Breast epithelium (tissue), 4 donors: ENCODE measurements at regions not wholly inside any gene's neighbourhood (a gene's known extent, or its start where the extent isn't known, plus 50 kb on each side); places are given as distances from the start of the nearest gene placed in this dataset.

Source experiments
- DNase-seq, 2 donors: peaks; one replicate each; pipeline ENCODE4 v3.0.0-alpha.2; 2019; ENCODE audit warnings: low spot score in 2 of 2
- H3K27ac ChIP-seq, 2 donors: fragments of 200-600 bp; sonication (generic) in 1 of 2; one replicate each; pipeline ENCODE4 v1.5.1; 2016 to 2019; ENCODE audit warnings: mild to moderate bottlenecking in 1 of 2
- H3K27me3 ChIP-seq, 2 donors: fragments of 200-600 bp; sonication (generic) in 1 of 2; one replicate each; pipeline versions ENCODE4 v1.5.1 to v1.6.0; 2017 to 2019; ENCODE audit warnings: control low read depth in 1 of 2, mild to moderate bottlenecking in 1 of 2
- H3K36me3 ChIP-seq: fragments of 200-600 bp; one replicate; pipeline ENCODE4 v1.5.1; 2019
- H3K4me1 ChIP-seq, 2 donors: fragments of 200-600 bp; sonication (generic); one replicate each; pipeline ENCODE4 v1.5.1; 2016 to 2019; ENCODE audit warnings: control low read depth in 1 of 2
- H3K4me3 ChIP-seq, 3 donors: fragments of 200-600 bp; sonication (generic); 1 replicate in 2 of 3; 2 replicates in 1 of 3; pipeline ENCODE4 v1.5.1; 2016 to 2019; ENCODE audit warnings: mild to moderate bottlenecking in 3 of 3, moderate library complexity in 2 of 3
- H3K9me3 ChIP-seq, 2 donors: fragments of 200-600 bp; sonication (generic) in 1 of 2; one replicate each; pipeline ENCODE4 v1.5.1; 2016 to 2019; ENCODE audit warnings: control low read depth in 1 of 2
- CTCF ChIP-seq, 3 donors: fragments of 450-650 bp; IDR thresholded peaks; one replicate each; pipeline ENCODE4 v1.5.1; 2016 to 2017; ENCODE audit warnings: antibody characterized with exemption in 3 of 3, mild to moderate bottlenecking in 3 of 3, moderate library complexity in 3 of 3
- POLR2A ChIP-seq: fragments of 450-650 bp; IDR thresholded peaks from one replicate; pipeline ENCODE4 v1.6.1; 2016; ENCODE audit warnings: antibody characterized with exemption, mild to moderate bottlenecking, moderate library complexity
- POLR2AphosphoS5 ChIP-seq, 3 donors: sonication (generic); formaldehyde crosslinking; IDR thresholded peaks; one replicate each; pipeline ENCODE4 v1.6.1; 2017; ENCODE audit warnings: antibody characterized with exemption in 3 of 3
- intact Hi-C: fragments of 100-400 bp; cut with DNase I; formaldehyde crosslinking; loops from one replicate; pipeline ENCODE4 v1.15.1; 2023; ENCODE audit warnings: low total_unique reads

- H3K4me3 ChIP-seq = no peak overlapping the region
Measured at GRCh38 chr6:97790926-97791590, 508.0 kb upstream of the MMS22L start.

GRCh38 chr6:97805596-97805995, 522.6 kb upstream of the MMS22L start:
- Histone ChIP-seq H3K27me3 (no peaks in the 10 kb centered on the region), H3K27ac (no peak overlapping the region), H3K4me3 (no peak overlapping the region), H3K4me1 (no peaks in the 10 kb centered on the region), H3K9me3 (no peaks in the 10 kb centered on the region), H3K36me3 (no peaks in the 10 kb centered on the region)
- intact Hi-C loops = no loop called here
- DNase-seq = no peak
- TF ChIP-seq CTCF (IDR thresholded peaks at IDR 0.05) (no peak), POLR2AphosphoS5 (IDR thresholded peaks at IDR 0.05) (no peak), POLR2A (no peak)

More at GRCh38 chr6:97790926-97791590, 508.0 kb upstream of the MMS22L start:
- Histone ChIP-seq H3K9me3 (no peaks in the 10 kb centered on the region), H3K27ac (no peak overlapping the region), H3K4me1 (no peaks in the 10 kb centered on the region), H3K27me3 (no peaks in the 10 kb centered on the region), H3K36me3 (no peaks in the 10 kb centered on the region)
- no peak for DNase-seq
- intact Hi-C loops = no loop called here
- TF ChIP-seq CTCF (IDR thresholded peaks at IDR 0.05) (no peak), POLR2A (no peak), POLR2AphosphoS5 (IDR thresholded peaks at IDR 0.05) (no peak)

- no peak for TF ChIP-seq POLR2A
- no peak for TF ChIP-seq POLR2AphosphoS5 (IDR thresholded peaks at IDR 0.05)
Measured at GRCh38 chr6:97812940-97813339, 529.9 kb upstream of the MMS22L start.

GRCh38 chr6:97813889-97814567, 531.0 kb upstream of the MMS22L start:
- no peak for DNase-seq
- TF ChIP-seq CTCF (IDR thresholded peaks at IDR 0.05) = no peak
- no peak for TF ChIP-seq POLR2A
- no peak for TF ChIP-seq POLR2AphosphoS5 (IDR thresholded peaks at IDR 0.05)
- Histone ChIP-seq H3K27me3 (no peaks in the 10 kb centered on the region), H3K36me3 (no peaks in the 10 kb centered on the region), H3K4me3 (no peak overlapping the region), H3K9me3 (no peaks in the 10 kb centered on the region), H3K27ac (no peak overlapping the region), H3K4me1 (no peaks in the 10 kb centered on the region)
- intact Hi-C loops = no loop called here

More at GRCh38 chr6:97812940-97813339, 529.9 kb upstream of the MMS22L start:
- no peaks in the 10 kb centered on the region for H3K36me3 ChIP-seq
- no peaks in the 10 kb centered on the region for H3K9me3 ChIP-seq
- no peaks in the 10 kb centered on the region for H3K4me1 ChIP-seq
- intact Hi-C loops = no loop called here
- H3K4me3 ChIP-seq = no peak overlapping the region
- DNase-seq = no peak
- no peaks in the 10 kb centered on the region for H3K27me3 ChIP-seq
- no peak overlapping the region for H3K27ac ChIP-seq

- H3K36me3 ChIP-seq = no peaks in the 10 kb centered on the region
- H3K27ac ChIP-seq = no peak overlapping the region
- no peaks in the 10 kb centered on the region for H3K4me1 ChIP-seq
- no peak overlapping the region for H3K4me3 ChIP-seq
- H3K27me3 ChIP-seq = no peaks in the 10 kb centered on the region
- H3K9me3 ChIP-seq = no peaks in the 10 kb centered on the region
- DNase-seq = no peak
- intact Hi-C loops = no loop called here
- TF ChIP-seq POLR2A (no peak), POLR2AphosphoS5 (IDR thresholded peaks at IDR 0.05) (no peak), CTCF (IDR thresholded peaks at IDR 0.05) (no peak)
Measured at GRCh38 chr6:97815301-97815812, 532.3 kb upstream of the MMS22L start.
